Hematopoietic multipotent progenitor cell treated with erythropoietin and hydrocortisone succinate and interleukin-3 and kit ligand, for 17 days (in vitro differentiated cells): ENCODE measurements at regions not wholly inside any gene's neighbourhood (a gene's known extent, or its start where the extent isn't known, plus 50 kb on each side); places are given as distances from the start of the nearest gene placed in this dataset.

Experiments used
- DNase-seq: peaks from one replicate; pipeline ENCODE4 v3.0.0-alpha.2; 2015; ENCODE audit warnings: low spot score

DNA sequence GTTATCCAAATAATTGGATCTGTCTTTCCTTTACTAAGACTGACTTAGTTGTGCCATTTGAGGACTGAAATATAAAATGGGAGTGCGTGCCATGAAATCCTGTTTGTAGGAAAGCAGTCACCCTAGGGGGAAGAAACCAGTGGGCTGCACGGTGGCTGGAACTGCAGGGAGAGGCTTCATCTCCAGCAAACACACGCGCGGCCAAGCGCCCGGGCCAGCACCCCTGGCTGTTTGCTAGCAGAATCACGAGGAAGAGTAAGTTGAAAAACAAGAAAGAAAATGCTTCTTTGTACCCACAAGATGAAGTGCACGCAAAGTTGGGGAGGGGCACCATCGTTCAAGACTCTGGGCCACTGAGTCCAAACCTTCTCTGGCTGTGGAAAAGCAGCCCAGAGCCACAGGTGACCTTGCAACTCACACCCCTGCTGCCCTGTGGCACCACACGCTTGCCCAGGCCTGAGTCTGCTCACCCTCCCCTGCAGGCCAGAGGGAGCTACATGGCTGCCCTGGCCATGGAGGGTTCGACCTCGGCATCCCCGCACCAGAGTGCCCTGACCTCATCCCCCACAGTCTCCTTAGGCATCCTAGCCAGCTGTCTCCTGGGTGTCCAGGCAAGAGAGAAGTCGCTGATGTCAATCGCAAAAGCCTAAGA lies 55.2 kb downstream of the IRX2 start:
- no peak for DNase-seq

DNA sequence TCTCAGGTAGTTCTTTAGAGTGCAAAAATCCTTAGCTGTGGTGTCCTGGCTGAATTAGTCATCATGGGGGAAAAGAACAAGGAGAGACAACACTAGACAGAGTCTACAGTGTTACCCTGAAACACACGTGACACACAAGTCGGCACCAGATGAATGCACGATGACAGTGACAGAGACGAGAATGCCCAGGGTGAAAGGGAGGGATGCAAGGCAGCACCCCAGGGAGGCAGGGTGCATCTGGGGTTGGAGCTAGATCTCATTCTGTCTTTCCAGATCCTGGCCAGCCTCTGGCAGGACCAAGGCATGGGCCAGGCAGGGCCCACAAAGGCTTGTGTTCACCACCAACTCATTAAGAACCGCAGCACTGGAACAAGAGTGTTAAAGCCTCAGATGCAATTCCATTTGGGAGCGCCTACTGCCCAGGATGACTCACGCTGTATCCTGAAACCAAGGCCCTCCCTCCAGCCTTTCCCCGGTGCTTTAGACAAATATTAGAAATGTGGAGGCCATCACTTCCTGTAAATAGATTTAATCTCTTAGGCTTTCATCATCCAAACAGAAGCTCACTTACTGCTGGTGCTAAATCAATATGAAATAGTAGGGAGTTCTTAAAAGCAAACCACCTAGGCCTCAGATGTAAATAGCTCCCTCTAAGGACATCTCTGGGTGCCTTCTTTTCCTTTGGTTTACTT lies 56.1 kb downstream of the IRX2 start:
- no peak for DNase-seq

DNA sequence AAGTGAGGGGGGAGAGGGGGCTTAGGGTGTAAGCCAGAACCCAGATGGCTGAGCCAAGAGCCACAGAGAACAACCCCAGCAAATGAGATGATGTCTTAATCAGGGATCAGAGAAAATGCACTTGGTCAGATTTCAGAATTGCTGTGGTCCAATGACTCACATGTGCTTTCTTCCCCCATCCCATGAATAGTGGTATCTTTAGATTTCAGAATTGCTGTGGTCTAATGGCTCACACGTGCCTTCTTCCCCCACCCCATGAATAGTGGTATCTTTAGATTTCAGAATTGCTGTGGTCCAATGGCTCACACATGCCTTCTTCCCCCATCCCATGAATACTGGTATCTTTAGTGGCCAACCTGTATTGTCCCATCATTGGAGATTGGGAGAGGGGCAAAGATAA lies 59.9 kb downstream of the IRX2 start:
- no peak for DNase-seq

DNA sequence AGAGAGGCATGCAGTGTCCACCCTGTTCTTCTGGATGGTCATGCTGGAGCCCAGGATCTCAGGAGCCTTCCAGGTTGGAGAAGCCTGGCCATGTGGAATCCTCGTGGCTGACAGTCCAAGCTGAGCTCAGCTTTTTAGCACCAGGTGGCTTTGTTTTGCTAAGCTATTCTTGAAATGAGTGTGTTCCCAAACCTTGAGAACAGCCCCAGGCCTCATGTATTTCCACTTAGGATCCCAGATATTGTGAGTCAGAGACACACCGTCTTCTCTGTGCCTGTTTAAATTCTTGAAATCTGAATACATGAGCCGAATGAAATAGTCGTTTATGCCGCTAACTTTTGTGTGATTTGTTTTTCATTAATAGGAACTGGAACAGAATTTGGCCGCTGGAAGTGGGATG lies 61.2 kb downstream of the IRX2 start:
- DNase-seq, result no peak

DNA sequence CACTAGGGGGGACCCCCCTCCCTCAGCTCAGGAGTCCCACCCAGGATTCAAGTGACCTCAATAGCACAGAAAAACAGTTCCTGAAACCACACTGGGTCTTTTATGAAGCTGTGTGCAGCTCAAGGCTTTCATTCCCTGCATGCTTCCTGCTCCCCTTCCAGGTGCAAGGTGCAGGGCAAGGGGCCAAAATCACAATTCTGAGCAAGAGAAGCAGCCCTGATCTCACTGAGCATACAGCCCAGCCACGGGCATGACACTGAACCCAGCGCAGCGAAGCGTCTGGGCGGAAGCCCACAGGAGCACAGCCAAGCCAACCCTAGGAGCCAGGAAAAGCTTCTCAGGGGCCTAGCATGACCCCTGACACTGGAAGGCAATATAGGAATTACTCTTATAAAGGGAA lies 62.9 kb downstream of the IRX2 start:
- DNase-seq, result no peak

DNA sequence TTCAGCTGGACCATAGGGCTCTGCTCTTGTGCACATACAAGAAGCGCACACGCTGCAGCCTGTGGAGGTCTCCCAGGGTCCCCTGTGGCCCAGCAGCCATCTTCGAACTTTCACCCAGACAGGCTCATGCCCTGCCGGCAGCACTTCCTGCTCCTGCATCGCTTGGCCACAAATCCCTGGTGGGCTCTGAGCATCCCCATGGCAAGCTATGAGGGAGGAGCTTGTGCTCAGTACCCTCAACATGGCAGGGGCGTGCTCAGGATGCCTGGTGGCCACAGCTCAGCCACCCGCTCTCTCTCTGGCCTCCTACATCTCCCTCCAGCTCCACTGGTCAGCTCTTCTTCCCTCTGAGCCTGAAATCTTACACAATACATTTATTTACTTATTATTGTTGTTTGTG lies 63.7 kb downstream of the IRX2 start:
- DNase-seq, result no peak

DNA sequence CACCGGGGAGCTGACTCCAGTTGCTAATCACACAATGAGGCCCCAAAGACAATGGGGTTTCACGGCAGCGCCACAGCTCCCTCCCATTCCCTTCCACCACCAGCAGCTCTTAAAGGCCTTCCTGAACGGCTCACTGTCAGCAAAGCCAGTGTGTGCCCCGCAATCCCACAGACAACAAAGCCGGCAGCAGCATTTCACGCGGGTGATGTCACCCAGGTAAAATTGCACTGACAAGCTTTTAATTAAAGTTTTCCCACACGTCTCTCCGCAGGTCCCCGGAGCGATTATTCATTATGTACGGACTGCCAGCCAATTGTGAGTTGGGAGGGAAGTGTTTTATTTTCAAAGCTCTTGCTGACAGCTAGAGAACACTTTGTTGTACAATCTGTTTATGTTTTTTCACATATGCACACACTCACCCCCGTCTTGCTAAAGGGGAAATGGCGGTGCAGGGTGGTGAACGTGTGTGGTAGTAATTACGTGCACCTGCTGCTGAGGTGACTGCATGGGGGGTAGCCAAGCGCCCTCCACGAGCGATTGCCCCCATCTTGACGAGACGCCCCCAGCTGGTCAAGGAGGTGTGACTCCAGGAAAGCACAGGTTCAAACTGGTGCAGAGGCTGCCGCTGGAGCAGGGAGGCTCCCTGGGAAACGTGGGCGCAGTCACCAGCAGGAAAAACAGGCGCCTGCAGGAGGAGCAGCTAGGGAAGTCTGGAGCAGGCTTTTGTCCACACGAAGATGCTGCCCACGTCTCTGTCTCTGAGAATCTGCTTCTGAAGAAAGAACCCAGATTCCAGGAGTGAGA lies 65.0 kb downstream of the IRX2 start:
- no peak for DNase-seq

DNA sequence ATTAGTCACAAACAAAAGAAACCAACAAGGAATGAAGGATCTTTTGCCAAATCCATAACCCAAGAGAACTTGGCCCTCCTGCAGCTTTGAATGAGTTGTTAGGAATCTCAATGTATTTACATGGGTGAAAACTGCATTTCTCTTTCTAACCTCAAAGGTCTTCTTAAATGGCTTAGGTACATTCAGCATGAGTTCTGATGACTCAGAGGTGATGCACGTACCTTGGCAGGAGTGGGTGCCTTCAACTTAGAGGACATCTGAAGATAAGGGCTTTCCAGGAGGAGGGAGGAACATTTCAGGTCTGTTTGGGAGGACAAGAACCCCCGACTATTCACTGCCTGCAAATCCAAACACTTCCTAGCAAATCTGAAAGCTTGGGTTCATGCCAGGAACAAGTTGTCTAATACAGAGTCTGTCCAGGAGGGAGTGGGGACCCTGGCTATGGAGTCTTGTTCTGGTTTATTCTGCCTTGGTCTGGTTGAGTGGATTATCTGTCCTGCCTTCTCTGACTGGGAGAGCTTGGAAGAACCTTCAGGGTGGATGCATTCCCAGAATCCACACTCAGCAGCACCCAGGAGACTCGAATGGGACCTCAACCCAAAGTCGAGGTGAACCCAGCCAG lies 65.7 kb downstream of the IRX2 start:
- no peak for DNase-seq

DNA sequence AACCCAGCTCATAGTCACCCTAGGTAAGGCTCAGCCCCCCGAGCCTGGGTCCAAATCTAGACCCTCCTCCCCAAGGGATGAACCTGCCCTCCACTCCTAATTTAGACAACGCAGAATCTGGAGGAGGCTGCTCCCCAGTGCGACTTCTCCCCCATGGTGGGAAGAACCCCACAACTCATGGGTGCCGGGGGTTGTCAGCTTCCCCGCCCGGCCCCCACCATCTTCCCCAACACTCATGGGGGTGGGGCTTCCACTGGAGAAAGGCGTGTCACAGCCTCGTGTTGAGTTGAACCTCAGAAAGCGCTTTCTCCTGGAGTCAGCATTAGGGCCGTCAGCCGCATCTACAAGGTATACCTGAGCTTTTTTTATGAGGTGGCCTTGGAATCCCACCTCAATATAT lies 66.9 kb downstream of the IRX2 start:
- no peak for DNase-seq

DNA sequence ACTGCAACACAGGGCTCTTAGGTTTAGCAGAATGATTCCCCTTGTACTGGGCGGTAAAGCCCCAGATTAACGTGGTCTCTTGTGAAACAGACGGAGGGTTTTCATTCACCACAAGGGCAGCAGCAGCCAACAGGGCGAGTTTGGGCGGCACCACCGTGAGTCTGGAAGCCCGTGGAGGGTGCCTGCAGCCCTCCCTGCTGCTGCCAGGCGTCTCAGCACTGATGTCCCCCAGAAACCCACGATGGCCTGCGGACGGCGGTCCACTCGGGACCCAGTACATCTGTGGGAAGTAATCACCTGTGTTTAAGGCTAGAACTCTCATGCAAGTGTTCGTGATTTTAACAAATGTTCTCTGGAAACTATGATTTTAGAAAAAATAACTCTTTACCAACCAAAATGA lies 67.8 kb downstream of the IRX2 start:
- DNase-seq, result no peak

DNA sequence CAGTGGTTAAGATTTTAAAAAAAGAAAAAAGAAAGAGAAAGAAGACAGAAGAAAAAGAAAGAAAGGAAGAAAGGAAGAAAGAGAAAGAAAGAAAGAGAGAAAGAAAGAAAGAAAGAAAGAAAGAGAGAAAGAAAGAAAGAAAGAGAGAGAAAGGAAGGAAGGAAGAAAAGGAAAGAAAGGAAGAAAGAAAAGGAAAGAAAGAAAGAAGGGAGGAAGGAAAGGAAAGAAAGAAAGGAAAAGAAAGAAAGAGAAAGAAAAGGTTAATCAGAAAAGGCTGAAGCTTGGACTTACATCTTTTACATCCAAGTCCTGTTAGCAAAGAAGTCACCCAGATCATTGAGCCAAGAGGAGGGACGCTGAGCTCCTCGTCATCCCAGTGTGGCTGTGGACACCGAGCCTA lies 70.0 kb downstream of the IRX2 start:
- no peak for DNase-seq

DNA sequence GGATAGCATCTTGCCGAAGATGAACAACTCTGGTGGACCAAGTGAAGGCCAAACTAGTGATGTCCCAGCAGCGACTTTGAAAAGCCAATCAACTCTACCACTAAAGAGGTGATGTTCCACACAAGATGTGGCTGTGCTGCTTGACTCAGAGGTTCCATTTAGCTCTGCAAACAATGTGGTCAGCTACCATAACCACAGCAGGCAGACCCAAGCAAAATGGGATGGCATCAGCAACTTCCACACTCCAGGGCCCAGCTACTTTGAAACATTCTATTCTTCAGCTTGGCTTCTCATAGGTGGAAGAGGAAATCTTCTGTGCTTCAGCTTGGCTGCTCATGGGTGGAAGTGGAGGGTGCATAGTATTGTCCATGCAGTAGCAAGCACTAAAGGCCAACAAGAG lies 70.5 kb downstream of the IRX2 start:
- DNase-seq, result no peak

DNA sequence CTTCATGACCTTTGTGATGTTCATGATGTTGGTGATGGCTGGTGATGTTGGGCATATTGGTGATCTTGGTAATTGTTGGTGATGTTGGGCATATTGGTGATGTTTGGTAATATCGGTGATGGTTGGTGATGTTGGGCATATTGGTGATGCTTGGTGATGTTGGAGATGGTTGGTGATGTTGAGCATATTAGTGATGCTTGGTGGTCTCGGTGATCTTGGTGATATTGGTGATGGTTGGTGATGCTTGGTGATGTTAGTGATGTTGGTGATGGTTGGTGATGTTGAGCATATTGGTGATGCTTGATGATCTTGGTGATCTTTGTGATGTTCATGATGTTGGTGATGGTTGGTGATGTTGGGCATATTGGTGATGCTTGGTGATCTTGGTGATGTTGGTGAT lies 73.8 kb downstream of the IRX2 start:
- no peak for DNase-seq

DNA sequence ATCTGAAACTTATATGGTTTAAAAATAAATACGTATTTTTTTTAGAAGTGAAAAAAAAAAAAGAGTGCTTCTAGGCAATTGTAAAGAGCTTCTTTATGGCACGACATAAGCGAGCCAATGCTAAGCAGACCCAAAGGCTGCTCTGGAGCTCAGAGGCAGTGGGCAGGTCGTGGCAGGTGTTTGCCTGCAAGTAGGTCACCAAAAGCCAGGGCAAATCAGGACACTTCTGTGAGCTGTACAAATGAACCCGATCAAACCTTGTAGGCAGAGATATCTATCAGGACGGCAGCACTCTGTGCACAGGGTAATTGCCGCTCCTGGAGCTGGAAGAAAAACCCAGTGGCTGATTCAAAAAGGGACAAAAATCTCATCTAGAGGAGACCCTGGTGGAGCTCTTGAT lies 75.9 kb downstream of the IRX2 start:
- no peak for DNase-seq

DNA sequence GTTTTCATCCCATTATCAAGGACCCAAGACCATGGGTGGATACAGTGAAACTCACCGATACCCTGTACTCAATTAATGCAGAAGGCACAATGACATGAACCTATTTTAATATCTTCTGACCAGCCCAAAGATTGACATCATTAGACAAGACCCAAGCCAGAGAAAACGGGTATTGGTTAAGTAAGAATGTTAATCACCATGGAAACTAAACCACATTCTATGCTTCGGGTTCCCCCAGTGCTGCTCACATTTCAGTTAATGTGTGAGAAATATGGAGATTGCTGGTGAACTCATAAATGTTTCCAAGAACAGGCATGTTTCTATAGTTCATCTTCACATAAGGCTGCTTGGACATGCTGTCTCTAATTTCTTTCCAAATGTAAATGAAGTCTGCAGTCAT lies 77.0 kb downstream of the IRX2 start:
- DNase-seq, result no peak

DNA sequence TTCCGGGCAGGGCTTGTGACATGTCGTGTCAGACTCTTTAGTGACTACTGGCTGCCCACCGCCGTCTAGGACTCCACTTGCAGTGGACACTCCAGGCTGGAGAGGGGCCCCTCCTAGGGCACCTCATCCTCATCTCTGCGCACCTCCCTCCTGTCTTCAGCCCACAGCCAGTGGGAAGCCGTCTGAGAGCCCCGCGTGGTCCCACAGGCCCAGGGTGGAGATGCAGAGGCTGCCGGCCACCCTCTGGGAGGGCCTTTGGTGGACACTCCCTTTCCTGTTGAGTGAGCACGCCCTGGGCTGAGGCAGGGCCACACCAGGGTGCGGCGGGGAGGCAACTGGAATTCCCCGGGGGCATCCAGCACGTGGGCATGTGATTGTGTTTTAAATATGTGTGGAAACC lies 80.5 kb downstream of the IRX2 start:
- DNase-seq, result no peak

DNA sequence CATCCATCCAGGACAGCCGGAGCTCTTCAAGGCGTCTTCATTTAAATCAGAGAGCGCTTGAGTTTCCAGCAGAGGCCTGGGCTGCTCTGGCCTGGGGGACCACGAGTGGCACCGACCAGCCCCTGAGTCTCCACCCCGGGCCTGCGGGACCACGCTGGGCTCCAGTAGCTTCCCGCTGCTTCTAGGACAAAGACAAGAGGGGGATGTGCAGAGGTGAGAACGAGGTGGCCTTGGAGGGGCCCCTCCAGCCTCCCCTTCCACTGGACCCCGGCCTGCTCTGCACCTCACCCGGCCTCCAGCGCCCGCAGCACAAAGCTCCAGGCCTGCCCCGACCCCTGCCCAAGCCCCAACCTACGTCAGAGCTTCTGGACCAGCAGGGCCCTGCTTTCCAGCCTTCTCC lies 81.6 kb downstream of the IRX2 start:
- DNase-seq, result no peak

DNA sequence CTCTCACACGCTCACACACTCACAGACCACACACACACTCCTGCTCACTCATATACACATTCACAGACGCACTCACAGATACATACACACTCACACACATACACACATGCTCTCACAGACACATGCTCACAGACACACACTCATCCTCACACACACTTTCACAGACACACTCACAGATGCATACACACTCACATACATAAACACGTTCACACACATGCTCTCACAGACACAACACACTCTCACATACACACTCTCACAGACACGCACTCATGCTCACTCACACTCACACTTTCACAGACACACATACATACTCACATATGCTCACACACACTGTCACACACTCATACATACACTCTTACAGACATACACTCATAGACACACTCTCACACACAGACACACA lies 82.2 kb downstream of the IRX2 start:
- DNase-seq, result no peak

DNA sequence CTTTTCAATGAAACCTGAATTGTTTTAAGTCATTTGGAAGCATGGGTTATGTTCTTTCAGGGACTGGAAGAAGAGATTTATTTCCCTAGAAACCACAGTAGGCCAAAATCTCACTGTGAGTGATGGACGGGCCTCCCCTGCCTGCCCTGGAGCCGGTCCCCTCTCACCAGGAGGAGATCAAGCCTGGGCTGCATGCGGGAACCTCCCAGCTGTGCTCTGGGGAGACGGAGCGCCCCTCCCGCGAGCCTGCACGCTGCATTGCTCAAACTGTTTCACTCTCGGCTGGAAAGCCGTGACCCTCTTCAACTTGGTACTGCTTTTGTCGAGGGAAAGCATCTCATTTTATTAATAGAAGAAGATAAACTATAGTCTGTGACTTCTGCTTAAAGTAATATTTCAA lies 85.4 kb downstream of the IRX2 start:
- no peak for DNase-seq

DNA sequence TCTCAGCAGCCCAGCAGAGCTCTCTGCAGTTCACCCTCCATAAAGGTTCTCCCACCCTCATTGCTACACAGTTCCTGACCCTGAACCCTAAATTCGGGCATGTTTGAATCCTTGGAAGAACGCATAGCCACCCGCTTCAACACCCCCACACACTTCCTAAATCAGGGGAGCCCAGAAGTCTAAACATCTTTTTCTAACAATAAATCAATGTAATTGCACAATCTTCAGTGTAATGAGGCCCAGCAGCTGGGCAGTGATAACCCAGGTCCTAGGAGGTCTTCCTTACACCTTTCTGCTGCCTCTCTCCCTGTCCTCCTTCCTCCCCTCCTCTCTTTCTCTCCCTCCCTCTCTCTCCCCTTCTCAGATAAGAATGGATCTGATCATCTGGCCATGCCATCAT lies 88.0 kb downstream of the IRX2 start:
- no peak for DNase-seq

DNA sequence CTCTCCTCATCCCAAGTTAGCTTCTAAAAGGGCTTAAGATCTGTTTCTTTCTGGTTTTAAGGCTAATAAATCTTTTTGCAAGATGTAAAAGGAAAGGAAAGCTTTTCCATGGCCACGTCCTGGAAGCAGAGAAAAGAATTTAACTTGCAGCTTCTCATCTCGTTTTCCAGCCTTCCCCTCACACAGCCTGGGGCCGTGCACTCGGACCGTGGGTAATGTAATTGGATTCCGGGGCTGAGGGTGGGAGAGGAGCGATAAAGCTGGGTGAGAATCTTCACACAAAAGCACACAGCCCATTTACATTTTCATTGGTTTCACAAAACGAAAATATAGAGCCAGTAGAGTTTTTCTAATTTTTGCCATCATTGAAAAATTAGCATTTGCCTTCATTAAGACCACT lies 91.2 kb downstream of the IRX2 start:
- no peak for DNase-seq

DNA sequence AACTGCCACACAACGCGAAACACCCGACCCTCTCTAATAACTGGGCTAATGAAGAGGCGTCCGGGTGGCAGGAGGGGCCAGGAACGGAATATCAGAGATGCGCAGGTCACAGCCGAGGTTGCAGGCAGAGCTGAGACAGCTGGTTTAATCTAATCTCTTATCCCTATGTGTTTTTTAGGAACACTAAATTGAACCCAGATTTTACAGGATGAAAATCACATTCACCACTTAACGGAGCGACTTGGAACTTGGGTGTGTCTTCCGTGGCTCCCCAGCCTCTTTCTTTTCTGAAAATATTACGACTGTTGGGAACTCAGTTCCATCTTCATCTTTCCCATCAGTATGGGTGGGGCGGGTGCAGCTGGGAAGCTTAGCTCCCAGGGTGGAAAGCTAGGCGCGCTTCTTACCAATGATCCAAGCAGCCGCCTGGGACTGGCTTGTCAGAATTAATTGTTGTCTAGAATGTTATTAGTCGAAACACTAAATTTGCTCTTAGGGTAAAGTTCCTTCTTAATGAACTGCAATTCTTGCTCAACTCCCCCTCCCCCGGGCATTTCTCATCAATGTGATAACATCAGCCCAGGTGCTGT lies 92.5 kb downstream of the IRX2 start:
- no peak for DNase-seq

DNA sequence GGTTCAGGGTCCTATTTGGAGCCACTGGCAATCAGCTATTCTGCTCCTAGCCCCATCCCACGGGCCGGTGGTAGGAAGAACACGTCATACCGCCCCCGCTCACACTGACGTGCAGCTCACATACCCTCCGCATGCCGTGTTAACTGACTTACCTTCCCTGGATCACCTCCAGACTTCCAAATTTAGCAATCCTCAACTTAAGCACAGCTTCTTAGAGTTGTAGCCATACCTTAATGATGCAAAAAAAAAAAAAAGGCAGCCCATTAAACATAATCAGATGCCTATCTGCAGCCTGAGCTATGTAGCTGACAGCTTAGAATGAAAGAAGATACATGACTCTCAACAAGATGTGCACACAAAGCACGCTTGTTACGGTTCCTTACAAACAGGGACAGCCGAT lies 93.0 kb downstream of the IRX2 start:
- no peak for DNase-seq
